ENCODE measurements at regions not wholly inside any gene's neighbourhood (a gene's known extent, or its start where the extent isn't known, plus 50 kb on each side); places are given as distances from the start of the nearest gene placed in this dataset.

DNA sequence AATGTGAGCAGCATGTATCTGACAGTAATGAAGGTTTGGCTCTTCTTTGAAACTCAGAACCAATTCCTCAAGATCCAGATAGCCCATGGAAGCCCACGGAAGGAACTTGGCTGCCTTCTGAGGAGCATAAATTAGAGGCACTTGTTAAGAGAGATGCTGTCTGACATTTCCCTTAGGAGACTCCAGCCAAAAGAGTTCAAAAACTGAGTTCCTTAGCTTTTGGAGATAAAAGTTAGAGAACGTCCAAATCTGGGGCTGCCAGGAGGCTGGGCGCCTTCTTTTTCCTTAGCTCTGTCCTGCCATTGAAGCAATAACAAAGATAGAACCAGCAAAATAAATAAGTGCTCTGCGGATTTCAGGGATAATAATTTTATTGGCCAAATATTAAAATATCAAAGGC lies 439.6 kb upstream of the USP24 start:
- DNase-seq, result no peak
- Mint-ChIP-seq H3K27ac (no peak overlapping the region), H3K4me3 (no peak overlapping the region), H3K36me3 (no peaks in the 10 kb centered on the region), H3K9me3 (no peaks in the 10 kb centered on the region), H3K4me1 (no peaks in the 10 kb centered on the region), H3K27me3 (ENCODE audit: low read depth in 2 of 2) (peaks cover 5 to 7% of the 10 kb centered on the region in 2 donors)
- H3K4me3 ChIP-seq (ENCODE audit: low read length), result no peak overlapping the region
- no peaks in the 10 kb centered on the region for H3K27me3 ChIP-seq (ENCODE audit: control insufficient read depth, insufficient read depth, low read length)
- no peaks in the 10 kb centered on the region for H3K36me3 ChIP-seq (ENCODE audit: control insufficient read depth, insufficient read depth, low read length)
- no peak for ATAC-seq
- H3K27ac ChIP-seq (ENCODE audit: low read length), result no peak overlapping the region
- H3K9me3 ChIP-seq (ENCODE audit: control insufficient read depth, insufficient read depth, low read length), result no peaks in the 10 kb centered on the region
- 90% methylated on average over 4 of the region's 4 CpGs for WGBS (ENCODE audit: insufficient coverage)
- TF ChIP-seq, protein P1, sequence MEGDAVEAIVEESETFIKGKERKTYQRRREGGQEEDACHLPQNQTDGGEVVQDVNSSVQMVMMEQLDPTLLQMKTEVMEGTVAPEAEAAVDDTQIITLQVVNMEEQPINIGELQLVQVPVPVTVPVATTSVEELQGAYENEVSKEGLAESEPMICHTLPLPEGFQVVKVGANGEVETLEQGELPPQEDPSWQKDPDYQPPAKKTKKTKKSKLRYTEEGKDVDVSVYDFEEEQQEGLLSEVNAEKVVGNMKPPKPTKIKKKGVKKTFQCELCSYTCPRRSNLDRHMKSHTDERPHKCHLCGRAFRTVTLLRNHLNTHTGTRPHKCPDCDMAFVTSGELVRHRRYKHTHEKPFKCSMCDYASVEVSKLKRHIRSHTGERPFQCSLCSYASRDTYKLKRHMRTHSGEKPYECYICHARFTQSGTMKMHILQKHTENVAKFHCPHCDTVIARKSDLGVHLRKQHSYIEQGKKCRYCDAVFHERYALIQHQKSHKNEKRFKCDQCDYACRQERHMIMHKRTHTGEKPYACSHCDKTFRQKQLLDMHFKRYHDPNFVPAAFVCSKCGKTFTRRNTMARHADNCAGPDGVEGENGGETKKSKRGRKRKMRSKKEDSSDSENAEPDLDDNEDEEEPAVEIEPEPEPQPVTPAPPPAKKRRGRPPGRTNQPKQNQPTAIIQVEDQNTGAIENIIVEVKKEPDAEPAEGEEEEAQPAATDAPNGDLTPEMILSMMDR (IDR thresholded peaks at IDR 0.05), result no peak
- intact Hi-C loops (cut with micrococcal nuclease), result no loop called here
- no peaks in the 10 kb centered on the region for H3K4me1 ChIP-seq (ENCODE audit: control insufficient read depth, insufficient read depth, low read length)

- Mint-ChIP-seq H3K27ac (no peak overlapping the region), H3K4me3 (no peak overlapping the region), H3K4me1 (no peaks in the 10 kb centered on the region), H3K9me3 (no peaks in the 10 kb centered on the region), H3K36me3 (no peaks in the 10 kb centered on the region), H3K27me3 (ENCODE audit: low read depth in 2 of 2) (peaks cover 5 to 7% of the 10 kb centered on the region in 2 donors)
- intact Hi-C loops (cut with micrococcal nuclease), result no loop called here
- no peaks in the 10 kb centered on the region for H3K36me3 ChIP-seq (ENCODE audit: control insufficient read depth, insufficient read depth, low read length)
- H3K4me3 ChIP-seq (ENCODE audit: low read length), result no peak overlapping the region
- no peaks in the 10 kb centered on the region for H3K27me3 ChIP-seq (ENCODE audit: control insufficient read depth, insufficient read depth, low read length)
- no peaks in the 10 kb centered on the region for H3K4me1 ChIP-seq (ENCODE audit: control insufficient read depth, insufficient read depth, low read length)
- no peak for ATAC-seq
- no peak for DNase-seq
- no peak overlapping the region for H3K27ac ChIP-seq (ENCODE audit: low read length)
- no peaks in the 10 kb centered on the region for H3K9me3 ChIP-seq (ENCODE audit: control insufficient read depth, insufficient read depth, low read length)
- TF ChIP-seq, protein P1 (IDR thresholded peaks at IDR 0.05), result no peak
Observed at GRCh38 chr1:55654171-55654570, 439.0 kb upstream of the USP24 start.

DNA sequence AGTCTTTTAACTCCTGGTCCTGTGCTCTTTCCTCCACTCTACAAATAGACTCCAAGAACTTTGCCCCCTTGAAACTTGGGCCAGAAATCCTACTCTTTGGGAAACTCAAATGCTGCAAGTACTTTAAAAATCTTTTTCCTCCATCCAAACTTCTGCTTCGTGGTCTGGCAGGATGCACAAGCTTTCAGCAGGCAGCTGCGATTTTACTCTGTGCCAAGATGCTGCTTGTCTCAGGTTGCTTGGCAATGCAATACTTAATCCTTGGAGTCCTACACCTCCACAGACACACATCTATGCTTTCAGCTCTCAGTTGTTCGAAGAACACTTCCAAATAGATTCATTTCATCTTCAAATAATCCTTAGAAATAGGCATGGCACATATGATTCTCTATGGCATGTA lies 435.3 kb upstream of the USP24 start:
- TF ChIP-seq, protein P1 (IDR thresholded peaks at IDR 0.05), result no peak
- Histone ChIP-seq H3K36me3 (ENCODE audit: control insufficient read depth, insufficient read depth, low read length) (no peaks in the 10 kb centered on the region), H3K4me1 (ENCODE audit: control insufficient read depth, insufficient read depth, low read length) (no peaks in the 10 kb centered on the region), H3K4me3 (ENCODE audit: low read length) (no peak overlapping the region), H3K27me3 (ENCODE audit: control insufficient read depth, insufficient read depth, low read length) (no peaks in the 10 kb centered on the region), H3K27ac (ENCODE audit: low read length) (no peak overlapping the region), H3K9me3 (ENCODE audit: control insufficient read depth, insufficient read depth, low read length) (no peaks in the 10 kb centered on the region)
- peaks cover 8 to 11% of the 10 kb centered on the region in 2 donors for H3K27me3 Mint-ChIP-seq (ENCODE audit: low read depth in 2 of 2)
- WGBS (ENCODE audit: insufficient coverage), result 56% methylated on average over 3 of the region's 3 CpGs
- no peak for DNase-seq
- ATAC-seq, result no peak
- intact Hi-C loops (cut with micrococcal nuclease), result no loop called here
- no peaks in the 10 kb centered on the region for H3K4me1 Mint-ChIP-seq
- H3K27ac Mint-ChIP-seq, result no peak overlapping the region
- no peak overlapping the region for H3K4me3 Mint-ChIP-seq
- no peaks in the 10 kb centered on the region for H3K9me3 Mint-ChIP-seq
- H3K36me3 Mint-ChIP-seq, result no peaks in the 10 kb centered on the region

DNA sequence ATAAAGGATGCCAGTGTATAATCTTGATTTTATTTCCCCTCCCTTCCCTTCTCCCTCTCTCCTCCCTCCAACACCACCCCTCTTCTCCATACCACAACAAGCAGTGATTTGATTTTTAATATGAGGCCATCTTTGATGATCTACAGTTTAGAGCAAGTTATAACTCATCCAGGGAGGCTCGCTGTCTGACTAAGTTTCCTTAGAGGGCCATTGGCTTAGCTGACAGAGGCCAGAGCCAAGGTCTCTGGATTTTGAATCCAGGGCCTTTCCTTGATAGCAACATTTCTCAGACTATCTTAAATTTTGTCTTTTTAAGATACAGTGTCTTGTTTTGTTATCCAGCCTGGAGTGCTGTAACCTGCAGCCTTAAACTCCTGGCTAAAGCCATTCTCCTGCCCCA lies 431.0 kb upstream of the USP24 start:
- Histone ChIP-seq H3K4me3 (ENCODE audit: low read length) (no peak overlapping the region), H3K4me1 (ENCODE audit: control insufficient read depth, insufficient read depth, low read length) (no peaks in the 10 kb centered on the region), H3K9me3 (ENCODE audit: control insufficient read depth, insufficient read depth, low read length) (no peaks in the 10 kb centered on the region), H3K36me3 (ENCODE audit: control insufficient read depth, insufficient read depth, low read length) (no peaks in the 10 kb centered on the region), H3K27me3 (ENCODE audit: control insufficient read depth, insufficient read depth, low read length) (no peaks in the 10 kb centered on the region), H3K27ac (ENCODE audit: low read length) (no peak overlapping the region)
- H3K9me3 Mint-ChIP-seq, result no peaks in the 10 kb centered on the region
- no peaks in the 10 kb centered on the region for H3K36me3 Mint-ChIP-seq
- H3K4me1 Mint-ChIP-seq, result peaks cover 2 to 4% of the 10 kb centered on the region in 2 donors
- 91% methylated on average over 1 of the region's 1 CpG for WGBS (ENCODE audit: insufficient coverage)
- TF ChIP-seq, protein P1 (IDR thresholded peaks at IDR 0.05), result no peak
- intact Hi-C loops (cut with micrococcal nuclease), result no loop called here
- no peak for DNase-seq
- no peak overlapping the region for H3K4me3 Mint-ChIP-seq
- no peak for ATAC-seq
- H3K27ac Mint-ChIP-seq, result no peak overlapping the region
- H3K27me3 Mint-ChIP-seq (ENCODE audit: low read depth in 2 of 2), result peaks cover 6 to 27% of the 10 kb centered on the region in 2 donors
